GM10266 (cell line): ENCODE measurements at regions not wholly inside any gene's neighbourhood (a gene's known extent, or its start where the extent isn't known, plus 50 kb on each side); places are given as distances from the start of the nearest gene placed in this dataset.

Experiments
- DNase-seq: peaks from one replicate; pipeline ENCODE4 v3.0.0; 2012; ENCODE audit errors: extremely low spot score
- CTCF ChIP-seq: IDR thresholded peaks from 2 replicates; pipeline ENCODE4 v1.5.1; 2012; ENCODE audit warnings: mild to moderate bottlenecking, low read depth; ENCODE audit not compliant: control insufficient read depth, insufficient read depth; ENCODE audit errors: missing control alignments

- DNase-seq, result no peak
- TF ChIP-seq CTCF, result no peak
Observed at GRCh38 chr7:116420003-116420402, 79.5 kb upstream of the CAV2 start.

GRCh38 chr7:116421298-116421697 is 78.2 kb upstream of the CAV2 start:
- DNase-seq, result no peak
- TF ChIP-seq CTCF, result no peak

- DNase-seq, result no peak
- no peak for TF ChIP-seq CTCF
Observed at GRCh38 chr7:116422683-116423082, 76.9 kb upstream of the CAV2 start.

GRCh38 chr7:116423499-116423898 is 76.0 kb upstream of the CAV2 start:
- TF ChIP-seq CTCF, result no peak
- DNase-seq, result no peak

- no peak for TF ChIP-seq CTCF
- no peak for DNase-seq
Observed at GRCh38 chr7:116425647-116426209, 73.8 kb upstream of the CAV2 start.

- DNase-seq, result no peak
- no peak for TF ChIP-seq CTCF
Observed at GRCh38 chr7:116426428-116427156, 72.9 kb upstream of the CAV2 start.

- no peak for TF ChIP-seq CTCF
- DNase-seq, result no peak
Observed at GRCh38 chr7:116429986-116430619, 69.4 kb upstream of the CAV2 start.
